Stimulated activated naive B cell treated with anti-CD40 and anti-IgM and Interleukin-4, amounts not matched to agents 10 μg/mL and 1 μg/mL and 100 μg/mL, for 72 hours (primary cell): ENCODE measurements at regions not wholly inside any gene's neighbourhood (a gene's known extent, or its start where the extent isn't known, plus 50 kb on each side); places are given as distances from the start of the nearest gene placed in this dataset.

Experiments used
- ATAC-seq, 2 donors: fragments of 150-1000 bp; cut with Tn5 transposase; replicated peaks; 2 replicates each; pipeline ENCODE4 v1.10.0; 2021; ENCODE audit warnings: moderate library complexity in 1 of 2
- DNase-seq: peaks from one replicate; pipeline ENCODE4 v3.0.0; 2021
- H3K27ac Mint-ChIP-seq: one replicate; pipeline ENCODE4 v1.8.0; 2022; ENCODE audit warnings: mild to moderate bottlenecking, mixed read lengths
- H3K27me3 Mint-ChIP-seq, 2 donors: one replicate each; pipeline ENCODE4 v1.8.0; 2022; ENCODE audit warnings: mixed read lengths in 2 of 2
- H3K36me3 Mint-ChIP-seq, 2 donors: one replicate each; pipeline ENCODE4 v1.8.0; 2022; ENCODE audit warnings: mixed read lengths in 2 of 2, mild to moderate bottlenecking in 1 of 2
- H3K4me1 Mint-ChIP-seq, 2 donors: one replicate each; pipeline ENCODE4 v1.8.0; 2022; ENCODE audit warnings: mixed read lengths in 2 of 2, mild to moderate bottlenecking in 1 of 2
- H3K4me3 Mint-ChIP-seq, 2 donors: one replicate each; pipeline ENCODE4 v1.8.0; 2022; ENCODE audit warnings: mild to moderate bottlenecking in 2 of 2, mixed read lengths in 2 of 2, moderate library complexity in 1 of 2
- H3K9me3 Mint-ChIP-seq, 2 donors: one replicate each; pipeline ENCODE4 v1.8.0; 2022; ENCODE audit warnings: mixed read lengths in 2 of 2, mild to moderate bottlenecking in 1 of 2

GRCh38 chr1:38270849-38271633 lies 224.4 kb upstream of the POU3F1 start:
- ATAC-seq: no peak
- Mint-ChIP-seq H3K27ac (no peak overlapping the region), H3K4me3 (no peak overlapping the region), H3K36me3 (no peaks in the 10 kb centered on the region), H3K27me3 (peaks cover 53 to 66% of the 10 kb centered on the region in 2 donors), H3K9me3 (no peaks in the 10 kb centered on the region), H3K4me1 (no peaks in the 10 kb centered on the region)
- no peak for DNase-seq

DNA sequence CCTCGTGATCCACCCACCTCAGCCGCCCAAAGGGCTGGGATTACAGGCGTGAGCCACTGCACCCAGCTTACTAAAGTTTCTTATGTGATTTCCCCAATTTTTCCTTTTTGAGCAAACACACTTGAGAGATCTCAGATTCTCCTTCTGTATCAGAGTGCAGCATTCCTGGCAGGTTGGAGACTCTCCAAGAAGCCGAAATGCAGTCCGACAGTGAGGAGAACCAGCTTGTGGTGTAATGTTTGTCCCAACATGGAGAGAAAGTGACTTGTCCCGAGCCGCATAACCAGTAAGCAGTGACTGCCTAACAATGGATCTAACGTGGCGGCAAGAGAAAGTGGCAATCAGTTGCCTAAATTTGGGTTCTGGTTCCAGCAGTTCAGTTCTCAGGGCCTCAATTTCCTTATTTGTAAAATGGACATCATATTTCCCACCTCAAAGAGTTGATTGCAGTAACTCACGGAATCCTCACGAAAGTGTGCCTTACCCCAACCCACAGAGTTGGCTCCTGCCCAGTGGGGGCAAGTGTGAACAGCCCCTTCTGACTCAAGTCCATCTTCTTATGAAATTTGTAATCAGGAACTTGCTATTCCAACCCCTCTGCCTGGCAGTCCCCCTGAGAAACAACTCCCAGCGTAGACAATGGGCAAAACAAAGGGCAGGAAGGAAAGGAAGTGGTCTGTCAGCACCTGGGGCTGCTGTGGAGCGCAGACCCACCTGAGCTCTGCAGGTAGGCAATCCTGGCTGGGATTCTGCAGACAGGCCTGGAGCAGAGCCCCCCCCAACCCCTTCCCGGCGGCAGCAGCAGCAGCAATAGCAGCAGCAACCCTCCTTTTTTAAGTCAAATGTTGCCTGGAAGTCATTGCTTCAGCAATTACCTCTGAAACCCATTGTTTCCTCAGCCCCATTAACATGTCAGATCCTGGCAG lies 223.6 kb upstream of the POU3F1 start:
- Mint-ChIP-seq H3K4me3 (no peak overlapping the region), H3K4me1 (no peaks in the 10 kb centered on the region), H3K36me3 (no peaks in the 10 kb centered on the region), H3K9me3 (no peaks in the 10 kb centered on the region), H3K27me3 (peaks cover 61 to 70% of the 10 kb centered on the region in 2 donors), H3K27ac (no peak overlapping the region)
- DNase-seq: no peak
- ATAC-seq: no peak

DNA sequence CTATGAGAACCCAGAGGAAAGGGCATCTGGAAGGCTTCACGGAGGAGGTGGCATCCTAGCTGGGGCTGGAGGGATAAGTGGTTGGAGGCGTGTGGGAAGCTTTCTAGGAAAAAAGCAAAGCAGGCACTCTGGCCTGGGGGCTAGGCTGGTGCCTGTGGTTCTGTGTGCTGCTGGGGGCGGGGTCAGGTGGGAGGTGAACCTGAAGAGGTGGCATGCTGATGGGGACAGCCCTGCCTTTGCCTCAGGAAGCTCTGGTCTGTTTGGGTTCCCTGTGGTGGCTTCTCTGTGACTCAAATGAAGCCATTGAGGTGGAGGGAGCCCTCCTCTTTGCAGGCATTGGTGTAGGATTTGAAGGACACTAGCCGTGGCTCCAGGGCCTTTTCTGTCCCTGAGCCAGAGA lies 221.6 kb upstream of the POU3F1 start:
- ATAC-seq (no peak), DNase-seq (no peak)
- no peaks in the 10 kb centered on the region for H3K9me3 Mint-ChIP-seq
- peaks cover 48 to 55% of the 10 kb centered on the region in 2 donors for H3K27me3 Mint-ChIP-seq
- no peaks in the 10 kb centered on the region for H3K4me1 Mint-ChIP-seq
- H3K36me3 Mint-ChIP-seq: no peaks in the 10 kb centered on the region
- no peak overlapping the region for H3K4me3 Mint-ChIP-seq
- no peak overlapping the region for H3K27ac Mint-ChIP-seq

DNA sequence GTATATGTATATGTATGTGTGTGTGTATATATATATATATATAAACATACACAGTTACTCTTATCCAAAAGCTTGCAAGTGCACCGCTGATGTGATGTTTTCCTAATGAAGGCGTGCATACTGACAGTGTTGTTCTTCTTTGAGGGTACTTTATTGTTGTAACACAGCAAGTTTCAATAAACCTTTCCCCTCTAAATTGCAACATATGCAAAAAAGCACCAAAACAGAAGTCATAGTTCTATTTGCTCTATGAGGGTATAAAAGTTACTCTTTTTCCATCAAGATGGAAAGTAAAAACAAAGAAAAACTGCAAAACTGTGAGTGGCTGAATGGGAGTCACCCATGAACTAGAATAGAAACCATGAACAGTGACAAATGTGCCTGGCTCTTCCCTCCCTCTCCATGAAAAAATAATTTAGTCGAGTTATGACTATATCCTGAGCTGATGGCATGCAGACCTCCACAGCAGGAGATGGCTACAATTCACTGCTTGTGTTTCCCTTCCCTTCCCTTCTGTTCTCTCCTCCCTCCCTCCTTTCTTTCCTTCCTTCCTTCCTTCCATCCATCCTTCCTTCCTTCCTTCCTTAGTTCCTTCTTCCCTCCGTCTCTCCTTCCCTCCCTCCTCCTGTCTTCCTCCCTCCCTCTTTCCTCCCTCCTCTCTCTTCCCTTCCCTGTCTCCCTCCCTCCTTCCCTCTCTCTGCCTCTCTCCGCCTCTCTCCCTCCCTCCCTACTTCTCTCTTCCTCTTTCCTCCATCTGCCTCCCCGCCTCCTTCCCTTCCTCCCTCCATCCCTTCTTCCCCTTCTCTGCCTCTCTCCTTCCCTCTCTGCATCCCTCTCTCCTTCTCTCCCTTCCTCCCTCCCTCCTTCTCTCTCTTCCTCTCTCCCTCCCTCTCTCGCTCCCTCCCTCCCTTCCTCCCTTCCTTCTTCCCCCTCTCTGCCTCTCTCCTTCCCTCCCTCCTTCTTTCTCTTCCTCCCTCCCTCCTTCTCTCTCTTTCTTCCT lies 220.7 kb upstream of the POU3F1 start:
- DNase-seq: no peak
- peaks cover 44 to 55% of the 10 kb centered on the region in 2 donors for H3K27me3 Mint-ChIP-seq
- no peak overlapping the region for H3K4me3 Mint-ChIP-seq
- no peaks in the 10 kb centered on the region for H3K36me3 Mint-ChIP-seq
- no peak overlapping the region for H3K27ac Mint-ChIP-seq
- no peaks in the 10 kb centered on the region for H3K4me1 Mint-ChIP-seq
- ATAC-seq: no peak
- no peaks in the 10 kb centered on the region for H3K9me3 Mint-ChIP-seq

DNA sequence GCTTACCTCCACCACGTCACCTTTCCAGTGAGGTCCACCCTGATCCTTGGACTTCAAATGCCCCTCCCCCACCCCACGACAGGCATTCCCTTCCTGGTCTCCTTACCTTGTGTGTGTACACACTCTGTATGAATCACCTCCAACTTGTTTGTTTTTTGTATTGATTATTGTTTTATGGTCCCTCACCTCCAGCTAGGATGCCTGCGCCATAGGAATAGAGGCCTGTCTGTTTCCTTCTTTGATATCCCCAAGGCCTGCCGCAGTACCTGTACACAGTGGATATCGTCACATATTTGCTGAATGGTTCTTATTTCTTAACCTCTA lies 219.6 kb upstream of the POU3F1 start:
- DNase-seq: no peak
- H3K27ac Mint-ChIP-seq: no peak overlapping the region
- peaks cover 39 to 52% of the 10 kb centered on the region in 2 donors for H3K27me3 Mint-ChIP-seq
- no peak for ATAC-seq
- no peak overlapping the region for H3K4me3 Mint-ChIP-seq
- H3K4me1 Mint-ChIP-seq: no peaks in the 10 kb centered on the region
- H3K9me3 Mint-ChIP-seq: no peaks in the 10 kb centered on the region
- no peaks in the 10 kb centered on the region for H3K36me3 Mint-ChIP-seq

GRCh38 chr1:38265293-38266196 lies 219.0 kb upstream of the POU3F1 start:
- ATAC-seq: no peak
- H3K27ac Mint-ChIP-seq: no peak overlapping the region
- H3K27me3 Mint-ChIP-seq: peaks cover 42 to 51% of the 10 kb centered on the region in 2 donors
- no peaks in the 10 kb centered on the region for H3K4me1 Mint-ChIP-seq
- no peak for DNase-seq
- peaks cover 0 to 4% of the 10 kb centered on the region in 2 donors for H3K36me3 Mint-ChIP-seq
- H3K9me3 Mint-ChIP-seq: peaks cover 0 to 4% of the 10 kb centered on the region in 2 donors
- no peak overlapping the region for H3K4me3 Mint-ChIP-seq

GRCh38 chr1:38263438-38263837 lies 216.8 kb upstream of the POU3F1 start:
- no peak for ATAC-seq
- no peak overlapping the region for H3K27ac Mint-ChIP-seq
- peaks cover 38 to 41% of the 10 kb centered on the region in 2 donors for H3K27me3 Mint-ChIP-seq
- H3K9me3 Mint-ChIP-seq: peaks cover 4 to 12% of the 10 kb centered on the region in 2 donors
- no peak overlapping the region for H3K4me3 Mint-ChIP-seq
- peaks cover 0 to 7% of the 10 kb centered on the region in 2 donors for H3K36me3 Mint-ChIP-seq
- DNase-seq: no peak
- H3K4me1 Mint-ChIP-seq: no peaks in the 10 kb centered on the region

DNA sequence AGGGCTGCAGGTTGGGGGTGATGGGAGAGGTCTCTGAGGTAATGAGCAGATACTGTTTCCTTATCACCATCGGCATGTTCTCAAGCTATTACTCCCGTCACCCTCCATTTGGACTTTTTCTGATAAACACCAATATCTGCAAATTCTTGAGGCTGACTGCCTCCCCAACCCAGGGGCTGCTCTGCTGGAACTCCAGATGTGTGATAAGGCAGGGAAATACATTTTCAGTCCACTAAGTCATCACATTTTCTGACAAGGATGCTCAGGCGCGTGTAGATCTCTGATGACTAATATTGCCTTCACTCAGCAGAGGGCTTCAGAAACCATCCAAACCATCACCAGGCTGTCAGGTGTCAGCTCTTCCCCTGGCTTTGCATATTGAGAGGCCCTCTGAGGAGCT lies 215.0 kb upstream of the POU3F1 start:
- H3K9me3 Mint-ChIP-seq: peaks cover 4 to 12% of the 10 kb centered on the region in 2 donors
- peaks cover 0 to 7% of the 10 kb centered on the region in 2 donors for H3K36me3 Mint-ChIP-seq
- no peaks in the 10 kb centered on the region for H3K4me1 Mint-ChIP-seq
- DNase-seq: no peak
- no peak for ATAC-seq
- no peak overlapping the region for H3K4me3 Mint-ChIP-seq
- H3K27ac Mint-ChIP-seq: no peak overlapping the region
- H3K27me3 Mint-ChIP-seq: peaks cover 26 to 32% of the 10 kb centered on the region in 2 donors

GRCh38 chr1:38258085-38258627 lies 211.6 kb upstream of the POU3F1 start:
- Mint-ChIP-seq H3K4me1 (no peaks in the 10 kb centered on the region), H3K4me3 (no peak overlapping the region), H3K9me3 (peaks cover 5 to 15% of the 10 kb centered on the region in 2 donors), H3K36me3 (peaks cover 0 to 7% of the 10 kb centered on the region in 2 donors), H3K27me3 (peaks cover 26 to 33% of the 10 kb centered on the region in 2 donors), H3K27ac (no peak overlapping the region)
- no peak for ATAC-seq
- DNase-seq: no peak

GRCh38 chr1:38257374-38257773 lies 210.8 kb upstream of the POU3F1 start:
- H3K4me1 Mint-ChIP-seq: no peaks in the 10 kb centered on the region
- H3K4me3 Mint-ChIP-seq: no peak overlapping the region
- H3K27me3 Mint-ChIP-seq: peaks cover 31 to 33% of the 10 kb centered on the region in 2 donors
- ATAC-seq (no peak), DNase-seq (no peak)
- H3K36me3 Mint-ChIP-seq: peaks cover 0 to 7% of the 10 kb centered on the region in 2 donors
- H3K9me3 Mint-ChIP-seq: peaks cover 5 to 15% of the 10 kb centered on the region in 2 donors
- no peak overlapping the region for H3K27ac Mint-ChIP-seq

GRCh38 chr1:38256072-38256471 lies 209.5 kb upstream of the POU3F1 start:
- Mint-ChIP-seq H3K4me1 (no peaks in the 10 kb centered on the region), H3K9me3 (peaks cover 5 to 15% of the 10 kb centered on the region in 2 donors), H3K4me3 (no peak overlapping the region), H3K27ac (no peak overlapping the region), H3K27me3 (peaks cover 24 to 25% of the 10 kb centered on the region in 2 donors), H3K36me3 (peaks cover 0 to 7% of the 10 kb centered on the region in 2 donors)
- DNase-seq (no peak), ATAC-seq (no peak)

GRCh38 chr1:38253314-38253713 lies 206.7 kb upstream of the POU3F1 start:
- no peaks in the 10 kb centered on the region for H3K4me1 Mint-ChIP-seq
- DNase-seq (no peak), ATAC-seq (no peak)
- no peak overlapping the region for H3K4me3 Mint-ChIP-seq
- peaks cover 0 to 2% of the 10 kb centered on the region in 2 donors for H3K36me3 Mint-ChIP-seq
- peaks cover 2 to 4% of the 10 kb centered on the region in 2 donors for H3K9me3 Mint-ChIP-seq
- peaks cover 36 to 42% of the 10 kb centered on the region in 2 donors for H3K27me3 Mint-ChIP-seq
- no peak overlapping the region for H3K27ac Mint-ChIP-seq

DNA sequence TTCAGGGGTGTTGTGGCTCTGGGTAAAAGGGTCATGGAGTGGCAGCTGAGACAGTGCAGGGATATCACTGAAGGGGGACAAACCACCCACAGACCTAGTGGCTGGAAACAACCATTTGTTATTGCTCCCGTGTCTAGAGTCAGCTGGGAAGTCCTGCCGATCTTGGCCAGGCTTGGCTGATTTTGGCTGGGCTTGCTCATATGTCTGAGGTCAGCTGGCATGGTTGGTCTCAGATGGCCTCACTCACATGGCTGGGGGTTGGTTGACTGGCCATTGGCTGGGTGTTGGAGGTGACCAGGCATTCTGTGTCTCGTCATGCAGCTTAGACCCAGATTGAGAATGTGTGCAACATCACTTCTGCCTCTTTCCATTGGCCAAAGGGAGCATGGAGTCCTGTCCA lies 203.8 kb upstream of the POU3F1 start:
- ATAC-seq: no peak
- Mint-ChIP-seq H3K27ac (no peak overlapping the region), H3K4me1 (no peaks in the 10 kb centered on the region), H3K36me3 (peaks cover 0 to 2% of the 10 kb centered on the region in 2 donors), H3K27me3 (peaks cover 37 to 42% of the 10 kb centered on the region in 2 donors), H3K4me3 (no peak overlapping the region), H3K9me3 (peaks cover 2 to 4% of the 10 kb centered on the region in 2 donors)
- DNase-seq: no peak
